BE2C (cell line): ENCODE measurements at regions not wholly inside any gene's neighbourhood (a gene's known extent, or its start where the extent isn't known, plus 50 kb on each side); places are given as distances from the start of the nearest gene placed in this dataset.
"Not testable (repeated sequence)": the region's sequence is repeated elsewhere in the genome, so short reads cannot be mapped to it uniquely, and the experiment has no call there.

ENCODE experiments used
- DNase-seq: peaks from one replicate; pipeline ENCODE4 v3.0.0-alpha.2; 2020
- H3K27me3 ChIP-seq: fragments of 250-450 bp; sonication (Bioruptor Pico); 2 replicates; pipeline ENCODE4 v1.5.1; 2020; ENCODE audit warnings: mild to moderate bottlenecking
- H3K36me3 ChIP-seq: fragments of 250-450 bp; sonication (Bioruptor Pico); 2 replicates; pipeline ENCODE4 v1.5.1; 2020; ENCODE audit warnings: mild to moderate bottlenecking
- H3K4me1 ChIP-seq: fragments of 250-450 bp; sonication (Bioruptor Pico); 2 replicates; pipeline ENCODE4 v1.5.1; 2020
- H3K4me3 ChIP-seq: 2 replicates; pipeline ENCODE4 v1.5.1; 2011; ENCODE audit warnings: low read depth, low read length
- H3K9me3 ChIP-seq: fragments of 250-450 bp; sonication (Bioruptor Pico); 2 replicates; pipeline ENCODE4 v1.5.1; 2020
- TF ChIP-seq, protein P1 (sequence below): IDR thresholded peaks from 2 replicates; pipeline ENCODE4 v1.5.1; 2012; ENCODE audit warnings: mild to moderate bottlenecking, low read depth, low read length

DNA sequence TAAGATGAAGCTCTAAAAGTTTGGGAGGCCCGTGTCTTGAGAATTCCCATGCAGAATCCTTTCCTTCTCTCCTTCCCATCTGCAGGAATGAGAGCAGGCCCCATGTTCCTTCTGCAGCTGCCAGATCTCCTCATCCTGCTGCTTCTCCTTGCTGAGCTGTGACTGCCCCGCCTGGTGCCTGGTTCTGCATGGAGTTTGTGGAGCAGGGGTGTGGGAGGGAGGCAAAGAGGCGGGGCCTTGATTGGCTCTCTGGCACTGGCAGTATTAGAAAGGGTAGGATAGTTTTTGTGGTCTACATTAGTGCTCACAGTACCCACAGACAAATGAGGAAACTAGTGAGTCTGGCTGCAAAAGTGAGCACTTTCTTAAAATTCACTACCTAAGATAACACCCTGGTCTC lies 91.1 kb upstream of the CLPB start:
- TF ChIP-seq, protein P1, sequence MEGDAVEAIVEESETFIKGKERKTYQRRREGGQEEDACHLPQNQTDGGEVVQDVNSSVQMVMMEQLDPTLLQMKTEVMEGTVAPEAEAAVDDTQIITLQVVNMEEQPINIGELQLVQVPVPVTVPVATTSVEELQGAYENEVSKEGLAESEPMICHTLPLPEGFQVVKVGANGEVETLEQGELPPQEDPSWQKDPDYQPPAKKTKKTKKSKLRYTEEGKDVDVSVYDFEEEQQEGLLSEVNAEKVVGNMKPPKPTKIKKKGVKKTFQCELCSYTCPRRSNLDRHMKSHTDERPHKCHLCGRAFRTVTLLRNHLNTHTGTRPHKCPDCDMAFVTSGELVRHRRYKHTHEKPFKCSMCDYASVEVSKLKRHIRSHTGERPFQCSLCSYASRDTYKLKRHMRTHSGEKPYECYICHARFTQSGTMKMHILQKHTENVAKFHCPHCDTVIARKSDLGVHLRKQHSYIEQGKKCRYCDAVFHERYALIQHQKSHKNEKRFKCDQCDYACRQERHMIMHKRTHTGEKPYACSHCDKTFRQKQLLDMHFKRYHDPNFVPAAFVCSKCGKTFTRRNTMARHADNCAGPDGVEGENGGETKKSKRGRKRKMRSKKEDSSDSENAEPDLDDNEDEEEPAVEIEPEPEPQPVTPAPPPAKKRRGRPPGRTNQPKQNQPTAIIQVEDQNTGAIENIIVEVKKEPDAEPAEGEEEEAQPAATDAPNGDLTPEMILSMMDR, result no peak
- H3K4me3 ChIP-seq, result no peak overlapping the region
- DNase-seq, result no peak
- H3K4me1 ChIP-seq, result no peaks in the 10 kb centered on the region
- H3K36me3 ChIP-seq, result no peaks in the 10 kb centered on the region
- no peaks in the 10 kb centered on the region for H3K9me3 ChIP-seq
- H3K27me3 ChIP-seq, result no peaks in the 10 kb centered on the region

DNA sequence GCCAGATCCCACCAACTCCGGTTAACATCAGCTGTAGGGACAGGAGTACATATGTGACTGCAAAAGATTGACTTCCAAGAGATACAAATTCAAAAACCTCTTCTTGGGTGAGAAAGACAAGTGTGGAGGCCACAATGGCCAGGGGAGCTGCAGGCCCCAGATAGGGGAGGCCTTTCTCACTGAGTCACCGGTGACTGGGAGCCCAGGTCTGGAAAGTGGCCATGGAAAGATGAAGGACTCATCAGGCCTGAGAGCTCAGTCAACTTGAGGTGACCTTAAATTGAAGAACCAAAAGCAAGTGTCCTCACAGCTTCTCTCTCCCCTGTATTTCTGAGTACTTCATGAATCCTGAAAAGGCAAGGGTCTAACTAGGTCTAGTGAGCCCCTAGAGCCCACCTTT lies 90.4 kb upstream of the CLPB start:
- TF ChIP-seq, protein P1, result no peak
- no peak for DNase-seq

DNA sequence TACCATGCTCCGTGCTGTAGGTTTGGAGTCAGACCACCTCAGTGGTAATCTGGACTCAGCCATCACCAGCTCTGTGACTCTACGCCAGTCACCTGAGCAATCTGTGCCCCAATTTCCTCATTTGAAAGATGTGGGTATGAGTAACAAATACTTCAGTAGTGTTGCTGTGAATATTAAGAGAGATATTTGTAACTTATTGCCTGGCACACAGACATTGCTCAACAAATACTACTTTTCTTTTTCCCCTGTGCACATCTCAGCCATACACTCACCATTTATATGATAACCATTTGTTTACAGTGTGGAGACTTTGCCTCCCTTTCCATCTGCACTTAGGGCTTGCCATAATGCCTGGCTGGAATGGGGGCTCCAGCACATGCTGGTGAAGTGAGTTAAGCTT lies 89.7 kb upstream of the CLPB start:
- Histone ChIP-seq H3K4me3 (no peak overlapping the region), H3K9me3 (no peaks in the 10 kb centered on the region), H3K4me1 (peaks cover 10% of the 10 kb centered on the region), H3K27me3 (no peaks in the 10 kb centered on the region), H3K36me3 (no peaks in the 10 kb centered on the region)
- TF ChIP-seq, protein P1, result no peak
- no peak for DNase-seq

More for the DNA sequence above, 90.4 kb upstream of the CLPB start:
- H3K4me3 ChIP-seq, result no peak overlapping the region
- no peaks in the 10 kb centered on the region for H3K36me3 ChIP-seq
- H3K9me3 ChIP-seq, result no peaks in the 10 kb centered on the region
- no peaks in the 10 kb centered on the region for H3K27me3 ChIP-seq
- peaks cover 3% of the 10 kb centered on the region for H3K4me1 ChIP-seq

DNA sequence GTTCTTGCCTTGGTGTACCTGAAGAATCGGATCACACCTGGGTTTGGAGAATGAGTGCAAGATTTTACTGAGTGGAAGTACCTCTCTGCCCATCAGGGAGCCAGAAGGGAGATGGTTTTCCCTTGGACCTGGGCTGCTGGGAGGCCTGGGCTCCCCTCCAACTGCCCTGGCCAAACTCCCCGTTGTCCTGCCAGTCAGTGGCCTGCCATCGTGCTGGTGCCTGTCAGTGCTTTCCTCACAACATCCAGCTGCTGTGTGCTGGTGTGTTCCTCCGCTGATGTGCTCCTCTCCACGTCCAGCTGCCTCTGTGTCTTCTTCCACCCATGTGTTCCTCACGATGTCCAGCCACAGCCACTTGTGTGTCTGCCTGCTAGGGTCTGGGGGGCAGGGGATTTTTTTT lies 87.9 kb upstream of the CLPB start:
- no peak for DNase-seq
- H3K4me3 ChIP-seq, result no peak overlapping the region
- H3K4me1 ChIP-seq, result peaks cover 10% of the 10 kb centered on the region
- TF ChIP-seq, protein P1, result no peak
- no peaks in the 10 kb centered on the region for H3K27me3 ChIP-seq
- H3K36me3 ChIP-seq, result no peaks in the 10 kb centered on the region
- no peaks in the 10 kb centered on the region for H3K9me3 ChIP-seq

DNA sequence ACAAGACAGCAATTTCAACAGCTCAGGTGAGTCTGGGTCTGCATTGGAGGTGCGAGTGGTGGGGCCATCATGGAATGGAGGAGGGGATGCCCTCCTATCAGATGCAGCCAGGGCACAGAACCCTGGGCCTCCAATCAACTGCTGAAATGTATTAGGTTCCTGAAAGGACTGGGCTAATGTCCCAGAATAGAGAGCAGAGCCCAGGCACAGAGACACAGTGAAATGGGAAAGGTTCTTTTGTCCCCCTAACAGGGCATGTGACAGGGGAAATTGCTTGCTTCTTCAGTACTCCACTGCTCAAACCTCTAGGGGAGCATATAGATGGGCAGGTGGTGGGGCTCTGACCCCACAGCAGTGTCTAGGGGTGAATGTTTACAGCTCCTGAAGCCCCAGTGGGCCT lies 87.3 kb upstream of the CLPB start:
- Histone ChIP-seq H3K36me3 (no peaks in the 10 kb centered on the region), H3K27me3 (no peaks in the 10 kb centered on the region), H3K9me3 (no peaks in the 10 kb centered on the region), H3K4me3 (no peak overlapping the region), H3K4me1 (peaks cover 10% of the 10 kb centered on the region)
- no peak for DNase-seq
- TF ChIP-seq, protein P1, result no peak

DNA sequence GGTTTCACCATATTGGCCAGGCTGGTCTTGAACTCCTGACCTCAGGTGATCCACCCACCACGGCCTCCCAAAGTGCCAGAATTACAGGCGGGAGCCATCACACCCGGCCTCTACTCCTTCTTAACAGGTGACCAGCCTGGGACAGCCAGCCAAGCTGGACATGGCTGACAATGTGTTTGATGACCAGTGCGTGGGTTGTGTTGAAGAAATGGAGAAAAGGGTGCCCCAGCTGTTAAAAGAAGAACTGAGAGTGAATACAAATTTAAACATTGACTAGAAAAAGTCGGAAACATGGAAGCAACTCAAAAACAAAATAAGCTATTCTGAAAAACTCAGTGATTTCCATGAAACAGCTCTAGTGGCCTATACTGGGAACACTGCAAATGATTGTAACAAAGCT lies 86.5 kb upstream of the CLPB start:
- Histone ChIP-seq H3K36me3 (no peaks in the 10 kb centered on the region), H3K4me3 (no peak overlapping the region), H3K4me1 (peaks cover 10% of the 10 kb centered on the region), H3K9me3 (no peaks in the 10 kb centered on the region), H3K27me3 (no peaks in the 10 kb centered on the region)
- TF ChIP-seq, protein P1, result no peak
- no peak for DNase-seq

DNA sequence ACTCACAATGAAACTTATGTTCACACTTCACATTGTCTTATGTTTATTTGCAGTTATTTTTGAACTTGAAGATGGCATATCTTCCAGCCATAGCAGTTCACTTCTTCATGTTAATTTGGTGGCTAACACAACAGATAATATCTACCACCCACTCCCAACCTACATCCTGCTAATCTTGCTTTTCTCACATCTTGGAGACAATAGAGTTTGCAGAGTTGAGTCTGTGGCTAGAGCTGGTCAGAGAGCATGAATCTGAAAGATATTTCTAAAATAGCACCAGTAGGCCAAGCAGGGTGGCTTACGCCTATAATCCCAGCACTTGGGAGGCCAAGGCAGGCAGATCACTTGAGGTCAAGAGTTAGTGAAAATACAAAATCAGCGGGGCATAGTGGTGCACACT lies 85.6 kb upstream of the CLPB start:
- H3K9me3 ChIP-seq, H3K4me1 ChIP-seq, DNase-seq, H3K27me3 ChIP-seq, H3K36me3 ChIP-seq, H3K4me3 ChIP-seq: not testable (repeated sequence)
